GM13977 (cell line): ENCODE measurements at regions not wholly inside any gene's neighbourhood (a gene's known extent, or its start where the extent isn't known, plus 50 kb on each side); places are given as distances from the start of the nearest gene placed in this dataset.

Experiments used
- DNase-seq: peaks from one replicate; pipeline ENCODE4 v3.0.0; 2012; ENCODE audit warnings: low spot score
- CTCF ChIP-seq: IDR thresholded peaks from 2 replicates; pipeline ENCODE4 v1.5.1; 2012; ENCODE audit warnings: mild to moderate bottlenecking, control low read depth; ENCODE audit not compliant: insufficient read depth; ENCODE audit errors: extremely low read depth, missing control alignments
- in situ Hi-C: fragments of 300-500 bp; cut with MboI; formaldehyde crosslinking; loops from one replicate; pipeline ENCODE4 v1.12.0; 2022; ENCODE audit warnings: low sequenced_read_pairs, low pct_unique_long_range_greater_than_20kb, mixed read lengths, inconsistent platforms; ENCODE audit not compliant: unreplicated experiment

GRCh38 chr4:104408878-104409277, 85.8 kb downstream of the CXXC4 start:
- DNase-seq = no peak
- TF ChIP-seq CTCF = no peak
- in situ Hi-C loops = no loop called here

GRCh38 chr4:104404361-104404760, 90.3 kb downstream of the CXXC4 start:
- TF ChIP-seq CTCF = no peak
- in situ Hi-C loops = no loop called here
- DNase-seq = no peak

GRCh38 chr4:104395168-104395614, 99.5 kb downstream of the CXXC4 start:
- DNase-seq = no peak
- in situ Hi-C loops = no loop called here
- no peak for TF ChIP-seq CTCF

DNA sequence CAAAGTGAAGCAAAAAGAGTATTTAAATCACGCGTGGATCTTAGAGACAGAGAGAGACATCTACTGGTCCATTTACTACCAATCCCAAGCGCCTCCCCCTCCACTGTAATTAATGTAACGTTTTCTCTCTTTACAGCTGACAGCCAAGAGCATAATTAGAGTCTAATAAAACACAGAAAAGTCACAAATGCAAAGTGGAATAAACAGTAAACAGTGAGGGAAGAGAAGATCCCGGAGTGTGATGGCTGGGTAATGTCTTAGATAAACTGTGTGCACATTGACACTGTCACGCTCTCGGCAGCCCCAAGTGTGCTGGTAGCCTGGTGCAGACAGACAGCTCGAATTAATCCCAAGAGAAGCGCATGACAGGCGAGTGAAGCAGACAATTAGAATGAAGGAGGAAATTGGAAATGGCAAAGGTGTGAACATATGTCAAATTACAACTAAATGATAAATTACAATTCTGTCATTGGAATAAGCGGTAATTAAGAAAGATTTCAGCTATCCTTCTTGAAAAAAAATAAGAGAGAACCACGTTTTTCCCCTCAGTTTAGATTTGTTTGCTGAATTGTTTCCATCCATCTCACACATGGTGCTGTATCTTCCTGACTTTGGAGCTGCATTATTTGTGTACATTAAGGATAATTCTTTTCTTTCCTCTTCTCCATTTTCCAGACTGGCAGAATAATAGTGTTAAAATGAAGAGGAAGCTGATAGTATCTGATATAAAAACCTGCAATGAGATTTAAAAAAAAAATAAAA, 100.1 kb downstream of the CXXC4 start:
- in situ Hi-C loops = no loop called here
- DNase-seq = no peak

GRCh38 chr4:104393655-104394324, 100.9 kb downstream of the CXXC4 start:
- TF ChIP-seq CTCF = no peak
- in situ Hi-C loops = no loop called here
- DNase-seq = no peak

More for the DNA sequence above, 100.1 kb downstream of the CXXC4 start:
- TF ChIP-seq CTCF = no peak

DNA sequence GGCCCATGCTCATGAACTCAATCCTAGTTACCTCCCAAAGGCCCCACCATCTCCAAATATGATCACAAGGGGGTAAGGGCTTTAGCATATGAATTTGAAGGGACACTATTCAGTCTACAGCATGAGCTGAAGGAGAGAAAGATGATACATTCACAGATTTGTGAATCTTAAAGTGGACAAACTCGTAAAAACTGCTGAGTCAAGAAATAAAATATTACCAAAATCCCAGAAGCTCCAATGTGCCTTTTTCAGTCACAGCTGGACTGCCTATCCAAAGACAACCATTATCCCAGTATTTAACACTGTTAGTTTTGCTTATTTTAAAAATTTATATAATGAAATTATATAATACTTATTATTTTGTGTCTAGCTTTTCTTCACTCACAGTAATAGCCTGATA, 109.0 kb downstream of the CXXC4 start:
- in situ Hi-C loops = no loop called here
- TF ChIP-seq CTCF = no peak

More for the DNA sequence above, 109.0 kb downstream of the CXXC4 start:
- no peak for DNase-seq
